HCT116 (cell line): ENCODE measurements at regions not wholly inside any gene's neighbourhood (a gene's known extent, or its start where the extent isn't known, plus 50 kb on each side); places are given as distances from the start of the nearest gene placed in this dataset.

Experiments
- ATAC-seq: fragments of 200-7000 bp; cut with Tn5 transposase; 2 replicates; pipeline ENCODE4 v1.9.1; 2020; ENCODE audit warnings: mild to moderate bottlenecking, moderate library complexity
- BruUV-seq: library from RNA; stranded (reverse); fragments of 400-500 nt; replicated peaks from 2 replicates; lab custom pipeline; 2021; lab: Mats Ljungman, UMichigan
- CTCF ChIA-PET: fragments of 300-600 bp; sonication (Branson Sonifier 250); formaldehyde crosslinking; loops from one replicate; lab custom pipeline; 2021; ENCODE audit warnings: antibody characterized with exemption; lab: Charles Lee
- POLR2A ChIA-PET: fragments of 300-600, 350-600 bp; sonication (Branson Sonifier 250); formaldehyde crosslinking; loops from one replicate; lab custom pipeline; 2021; ENCODE audit warnings: antibody characterized with exemption; lab: Charles Lee
- RAD21 ChIA-PET, 2 experiments: fragments of 300-600 bp; sonication (Branson Sonifier 250); formaldehyde crosslinking; loops; one replicate each; lab custom pipeline; 2023; ENCODE audit warnings: low total read pairs in 2 of 2; ENCODE audit not compliant: uncharacterized antibody in 2 of 2, unreplicated experiment in 2 of 2, low non-redundant PET in 1 of 2; lab: Charles Lee
- DNase-seq: peaks from one replicate; pipeline ENCODE4 v3.0.0-alpha.2; 2010; ENCODE audit warnings: low read depth, low spot score
- H2AFZ ChIP-seq: fragments of 200-600 bp; shearing (Covaris generic), sonication (generic); 2 replicates; pipeline ENCODE4 v1.6.1; 2017; ENCODE audit warnings: low read depth, mixed run types, mixed read lengths, antibody characterized with exemption, low read length; ENCODE audit not compliant: poor library complexity, severe bottlenecking
- H3K27ac ChIP-seq: 2 replicates; pipeline ENCODE4 v1.5.1; 2012; ENCODE audit warnings: low read depth, low read length
- H3K27me3 ChIP-seq: fragments of 200-600 bp; sonication (generic); 2 replicates; pipeline ENCODE4 v1.6.1; 2016; ENCODE audit warnings: mixed run types, low read length, mixed read lengths; ENCODE audit not compliant: insufficient read depth
- H3K36me3 ChIP-seq, 2 experiments: fragments of 200-500 bp in 1 of 2; fragments of 200-600 bp in 1 of 2; sonication (Bioruptor generic) in 1 of 2; sonication (generic) in 1 of 2; 2 replicates each; pipeline versions ENCODE4 v1.5.1 to v1.6.1; 2014 to 2016; ENCODE audit warnings: low read length in 2 of 2, inconsistent platforms in 1 of 2, mixed read lengths in 1 of 2, mixed run types in 1 of 2; ENCODE audit not compliant: insufficient read depth in 2 of 2, control insufficient read depth in 1 of 2
- H3K4me1 ChIP-seq, 2 experiments: fragments of 200-600 bp in 1 of 2; sonication (generic) in 1 of 2; 2 replicates each; pipeline versions ENCODE4 v1.5.1 to v1.6.1; 2012 to 2017; ENCODE audit warnings: low read length in 2 of 2, inconsistent platforms in 1 of 2, mild to moderate bottlenecking in 1 of 2, mixed read lengths in 1 of 2, mixed run types in 1 of 2, moderate library complexity in 1 of 2; ENCODE audit not compliant: insufficient read depth in 2 of 2, control insufficient read depth in 1 of 2
- H3K4me2 ChIP-seq: fragments of 200-600 bp; sonication (generic); 2 replicates; pipeline ENCODE4 v1.6.1; 2017; ENCODE audit warnings: mixed run types, low read length, mixed read lengths
- H3K4me3 ChIP-seq, 2 experiments: fragments of 200-600 bp in 1 of 2; sonication (generic) in 1 of 2; replicated peaks in 1 of 2; 2 replicates each; pipeline ENCODE4 v1.5.1; 2011 to 2016; ENCODE audit warnings: low read length in 2 of 2, control low read depth in 1 of 2, low read depth in 1 of 2, mild to moderate bottlenecking in 1 of 2, mixed read lengths in 1 of 2, mixed run types in 1 of 2
- H3K79me2 ChIP-seq: fragments of 200-600 bp; sonication (generic); 2 replicates; pipeline ENCODE4 v1.6.1; 2017; ENCODE audit warnings: mild to moderate bottlenecking, mixed run types, low read length, moderate library complexity, mixed read lengths; ENCODE audit not compliant: insufficient read depth
- H3K9ac ChIP-seq: fragments of 200-600 bp; sonication (generic); 2 replicates; pipeline ENCODE4 v1.6.1; 2016; ENCODE audit warnings: low read length, mixed read lengths
- H3K9me2 ChIP-seq: fragments of 200-600 bp; sonication (generic), shearing (Covaris generic); 2 replicates; pipeline ENCODE4 v1.6.1; 2017; ENCODE audit warnings: mixed run types, mild to moderate bottlenecking, moderate library complexity; ENCODE audit not compliant: insufficient read depth
- H3K9me3 ChIP-seq, 2 experiments: fragments of 200-500 bp in 1 of 2; fragments of 200-600 bp in 1 of 2; sonication (Bioruptor generic) in 1 of 2; sonication (generic) in 1 of 2; 2 replicates each; pipeline ENCODE4 v1.6.1; 2014 to 2017; ENCODE audit warnings: low read length in 2 of 2, mixed read lengths in 2 of 2, inconsistent platforms in 1 of 2, low read depth in 1 of 2, mild to moderate bottlenecking in 1 of 2, mixed run types in 1 of 2, moderate library complexity in 1 of 2; ENCODE audit not compliant: control insufficient read depth in 1 of 2, insufficient read depth in 1 of 2
- H4K20me1 ChIP-seq: fragments of 200-600 bp; sonication (generic), shearing (Covaris generic); 2 replicates; pipeline ENCODE4 v1.6.1; 2017; ENCODE audit warnings: mixed run types, mild to moderate bottlenecking, moderate library complexity; ENCODE audit not compliant: insufficient read depth
- CEBPB ChIP-seq: IDR thresholded peaks from 2 replicates; pipeline ENCODE4 v1.6.1; 2012; ENCODE audit warnings: low read depth
- CTCF ChIP-seq, 3 experiments: fragments of 200-600 bp in 1 of 3; sonication (generic) in 1 of 3; IDR thresholded peaks in 2 of 3; conservative IDR thresholded peaks in 1 of 3; 2 replicates each; pipeline ENCODE4 v1.5.1; 2012 to 2017; ENCODE audit warnings: low read depth in 2 of 3, low read length in 2 of 3, antibody characterized with exemption in 1 of 3, borderline replicate concordance in 1 of 3, control low read depth in 1 of 3, mild to moderate bottlenecking in 1 of 3, mixed read lengths in 1 of 3, mixed run types in 1 of 3, moderate library complexity in 1 of 3; ENCODE audit not compliant: insufficient read depth in 1 of 3
- JUND ChIP-seq: IDR thresholded peaks from 2 replicates; pipeline ENCODE4 v1.6.1; 2012
- MAX ChIP-seq: IDR thresholded peaks from 2 replicates; pipeline ENCODE4 v1.6.1; 2012
- RAD21 ChIP-seq: IDR thresholded peaks from 2 replicates; pipeline ENCODE4 v1.6.1; 2012; ENCODE audit warnings: low read depth, mild to moderate bottlenecking
- REST ChIP-seq: IDR thresholded peaks from 2 replicates; pipeline ENCODE4 v1.6.1; 2012; ENCODE audit warnings: low read depth
- SIN3A ChIP-seq: IDR thresholded peaks from 2 replicates; pipeline ENCODE4 v1.6.1; 2012; ENCODE audit warnings: low read depth
- SP1 ChIP-seq: IDR thresholded peaks from 2 replicates; pipeline ENCODE4 v1.6.1; 2012; ENCODE audit warnings: low read depth
- TCF7L2 ChIP-seq: IDR thresholded peaks from 2 replicates; pipeline ENCODE4 v1.7.0; 2011; ENCODE audit warnings: borderline replicate concordance, inconsistent platforms; ENCODE audit not compliant: insufficient read depth, insufficient read length; ENCODE audit errors: extremely low read depth
- YY1 ChIP-seq: IDR thresholded peaks from 2 replicates; pipeline ENCODE4 v1.6.1; 2011; ENCODE audit warnings: low read length, low read depth, moderate library complexity, mild to moderate bottlenecking; ENCODE audit not compliant: insufficient replicate concordance; ENCODE audit errors: extremely low read depth
- ZBTB33 ChIP-seq: IDR thresholded peaks from 2 replicates; pipeline ENCODE4 v1.6.1; 2011; ENCODE audit warnings: mild to moderate bottlenecking, low read length, moderate library complexity; ENCODE audit not compliant: insufficient replicate concordance; ENCODE audit errors: extremely low read depth
- ZNF274 ChIP-seq: fragments of 200-500 bp; sonication (Bioruptor generic); IDR thresholded peaks from 2 replicates; pipeline ENCODE4 v1.6.1; 2014; ENCODE audit warnings: mild to moderate bottlenecking, low read depth, low read length, inconsistent platforms
- intact Hi-C: fragments of 100-400 bp; cut with micrococcal nuclease; formaldehyde crosslinking; loops from 2 replicates; pipeline ENCODE4 v1.10.0; 2022

GRCh38 chr10:45082176-45082575 lies 81.5 kb downstream of the ZNF22 start:
- H3K9ac ChIP-seq = no peak overlapping the region
- ChIA-PET POLR2A (no interaction called here), CTCF (no interaction called here), RAD21 (no interaction called here)
- no peak for ATAC-seq
- TF ChIP-seq TCF7L2 = no peak
- no peak for TF ChIP-seq YY1
- no peak for TF ChIP-seq SP1
- no peak for TF ChIP-seq SIN3A
- no peak for TF ChIP-seq RAD21
- no peak for TF ChIP-seq CEBPB
- TF ChIP-seq ZNF274 = no peak
- TF ChIP-seq ZBTB33 = no peak
- no peak for TF ChIP-seq JUND
- no peak for TF ChIP-seq CTCF (IDR thresholded peaks at IDR 0.05 in 2 of 3, conservative IDR thresholded peaks at IDR 0.05 in 1 of 3; ENCODE audit: borderline replicate concordance in 1 of 3, insufficient read depth in 1 of 3, low read depth in 2 of 3, low read length in 2 of 3)
- TF ChIP-seq MAX = no peak
- no peak for TF ChIP-seq REST
- H3K9me3 ChIP-seq = no peaks in the 10 kb centered on the region
- H4K20me1 ChIP-seq = no peaks in the 10 kb centered on the region
- H3K9me2 ChIP-seq = no peaks in the 10 kb centered on the region
- no peak overlapping the region for H3K4me3 ChIP-seq
- no peaks in the 10 kb centered on the region for H3K4me1 ChIP-seq
- no peak overlapping the region for H3K27ac ChIP-seq
- no TSS peak for BruUV-seq
- no peaks in the 10 kb centered on the region for H3K27me3 ChIP-seq
- no peak overlapping the region for H3K4me2 ChIP-seq
- intact Hi-C loops = no loop called here
- H3K36me3 ChIP-seq = no peaks in the 10 kb centered on the region
- no peak for DNase-seq
- H3K79me2 ChIP-seq = no peaks in the 10 kb centered on the region
- no peak overlapping the region for H2AFZ ChIP-seq
